Common myeloid progenitor, CD34-positive (primary cell): ENCODE measurements at regions not wholly inside any gene's neighbourhood (a gene's known extent, or its start where the extent isn't known, plus 50 kb on each side); places are given as distances from the start of the nearest gene placed in this dataset.

ENCODE experiments used
- CTCF ChIA-PET: fragments of 350-600 bp; sonication (Branson Sonifier 250); formaldehyde crosslinking; loops from one replicate; lab custom pipeline; 2021; ENCODE audit warnings: antibody characterized with exemption; lab: Charles Lee
- POLR2A ChIA-PET: fragments of 350-600 bp; sonication (Branson Sonifier 250); formaldehyde crosslinking; loops from one replicate; lab custom pipeline; 2021; ENCODE audit warnings: antibody characterized with exemption; lab: Charles Lee
- DNase-seq, 3 donors: peaks; one replicate each; pipeline versions ENCODE4 v3.0.0 to v3.0.0-alpha.2; 2013
- H3K27ac ChIP-seq, 2 experiments: 1 replicate in 1 of 2; 2 replicates in 1 of 2; pipeline ENCODE4 v1.7.0; 2013; ENCODE audit warnings: inconsistent platforms in 2 of 2, low read length in 2 of 2, mild to moderate bottlenecking in 2 of 2, low read depth in 1 of 2, moderate library complexity in 1 of 2; ENCODE audit not compliant: severe bottlenecking in 2 of 2, insufficient read depth in 1 of 2, poor library complexity in 1 of 2
- H3K27me3 ChIP-seq, 5 experiments: replicated peaks in 2 of 5; 1 replicate in 3 of 5; 2 replicates in 2 of 5; pipeline versions ENCODE4 v1.6.1 to v1.7.0; 2013; ENCODE audit warnings: low read length in 4 of 5, mild to moderate bottlenecking in 2 of 5, moderate library complexity in 2 of 5, inconsistent platforms in 1 of 5; ENCODE audit not compliant: insufficient read depth in 5 of 5, control insufficient read depth in 4 of 5
- H3K36me3 ChIP-seq, 4 experiments: 1 replicate in 2 of 4; 2 replicates in 2 of 4; pipeline versions ENCODE4 v1.6.1 to v1.7.0; 2013; ENCODE audit warnings: low read length in 3 of 4, control low read depth in 1 of 4, mild to moderate bottlenecking in 1 of 4; ENCODE audit not compliant: control insufficient read depth in 4 of 4, insufficient read depth in 4 of 4
- H3K4me1 ChIP-seq, 4 experiments: 1 replicate in 3 of 4; 2 replicates in 1 of 4; pipeline versions ENCODE4 v1.6.1 to v1.7.1; 2013; ENCODE audit warnings: low read length in 3 of 4, mild to moderate bottlenecking in 3 of 4, control low read depth in 1 of 4, inconsistent platforms in 1 of 4, moderate library complexity in 1 of 4; ENCODE audit not compliant: control insufficient read depth in 4 of 4, insufficient read depth in 4 of 4; ENCODE audit errors: control extremely low read depth in 1 of 4
- H3K4me3 ChIP-seq, 7 experiments: 1 replicate in 4 of 7; 2 replicates in 3 of 7; pipeline versions ENCODE4 v1.5.1 to v1.7.0; 2013; ENCODE audit warnings: mild to moderate bottlenecking in 7 of 7, low read length in 6 of 7, moderate library complexity in 6 of 7, inconsistent platforms in 2 of 7, low read depth in 2 of 7, control low read depth in 1 of 7; ENCODE audit not compliant: insufficient read depth in 4 of 7, control insufficient read depth in 1 of 7; ENCODE audit errors: extremely low read depth in 1 of 7
- H3K9me3 ChIP-seq, 5 experiments: 1 replicate in 4 of 5; 2 replicates in 1 of 5; pipeline versions ENCODE4 v1.6.1 to v1.7.1; 2013; ENCODE audit warnings: low read length in 4 of 5, mild to moderate bottlenecking in 2 of 5, inconsistent platforms in 1 of 5, low read depth in 1 of 5, moderate library complexity in 1 of 5; ENCODE audit not compliant: control insufficient read depth in 4 of 5, insufficient read depth in 2 of 5; ENCODE audit errors: control extremely low read depth in 1 of 5
- WGBS: methylation state at CpG from one replicate; pipeline ENCODE4 v1.1.5; 2013; ENCODE audit not compliant: insufficient coverage; 5-methylcytosine and 5-hydroxymethylcytosine counted together

DNA sequence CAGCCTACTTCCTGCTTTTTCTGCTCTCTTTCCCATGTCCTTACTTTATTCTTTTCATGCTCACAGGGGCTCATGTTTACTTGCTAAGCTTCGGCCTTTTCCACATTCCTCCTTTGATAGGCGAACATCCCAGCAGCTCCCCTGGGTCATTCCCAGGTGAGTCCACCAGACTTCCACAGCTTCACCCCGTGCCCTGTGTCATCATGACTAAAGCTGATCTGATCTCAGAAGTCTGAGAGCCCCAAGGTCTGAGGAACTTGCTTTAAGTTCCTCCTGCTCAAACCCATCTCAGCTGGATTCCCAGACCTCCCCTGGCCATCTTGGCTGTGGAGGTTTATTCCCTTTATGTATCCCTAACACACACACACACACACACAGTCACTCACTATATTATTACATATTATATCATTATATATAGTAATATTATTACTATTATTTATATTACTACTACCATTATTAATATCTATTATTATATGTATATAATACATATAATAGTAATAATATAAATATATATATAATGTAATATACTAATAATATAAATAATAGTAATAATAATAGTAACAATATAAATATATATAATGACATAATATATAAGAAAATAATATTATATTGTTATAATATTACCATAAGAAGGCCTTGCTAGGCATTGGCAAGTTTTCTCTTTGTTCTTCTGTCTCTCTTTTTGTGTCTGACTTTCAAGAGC lies 295.9 kb downstream of the PTEN start:
- no peaks in the 10 kb centered on the region for H3K27me3 ChIP-seq
- H3K36me3 ChIP-seq: no peaks in the 10 kb centered on the region
- DNase-seq: peak in 2 of 3 donors; percentile 14 to 24
- ChIA-PET POLR2A (no interaction called here), CTCF (no interaction called here)
- H3K27ac ChIP-seq: no peak overlapping the region
- no peak overlapping the region for H3K4me3 ChIP-seq
- no peaks in the 10 kb centered on the region for H3K9me3 ChIP-seq
- peaks cover 0 to 28% (median 1%) of the 10 kb centered on the region in 4 experiments for H3K4me1 ChIP-seq
- WGBS: 43% methylated on average over 2 of the region's 3 CpGs

DNA sequence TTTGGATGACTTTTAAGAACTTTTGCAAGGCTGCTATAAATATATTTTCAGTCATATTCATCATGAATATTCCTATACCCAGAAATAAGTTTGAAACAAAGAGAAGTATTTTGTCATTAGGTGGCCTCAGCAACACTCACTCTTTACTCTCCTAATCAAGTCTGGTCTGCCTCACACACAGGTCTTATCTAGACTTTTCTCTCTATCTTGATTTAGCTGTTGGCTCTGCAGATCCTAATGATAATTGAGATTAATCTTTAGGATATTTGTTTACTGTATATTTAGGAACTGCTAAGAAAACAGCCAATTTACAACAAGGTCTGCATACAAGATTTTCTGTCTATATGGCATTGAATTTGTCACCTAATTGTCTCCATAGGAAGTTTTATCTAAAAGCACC lies 297.6 kb downstream of the PTEN start:
- Histone ChIP-seq H3K27me3 (no peaks in the 10 kb centered on the region), H3K4me3 (no peak overlapping the region), H3K4me1 (peaks cover 0 to 28% (median 1%) of the 10 kb centered on the region in 4 experiments), H3K9me3 (no peaks in the 10 kb centered on the region), H3K36me3 (no peaks in the 10 kb centered on the region), H3K27ac (no peak overlapping the region)
- no peak for DNase-seq
- ChIA-PET POLR2A (no interaction called here), CTCF (interaction anchor here (1.3 kb wide), 1 partner anchor 27 kb away, joined by 3 read pairs; no protein-coding TSS in a partner anchor)

DNA sequence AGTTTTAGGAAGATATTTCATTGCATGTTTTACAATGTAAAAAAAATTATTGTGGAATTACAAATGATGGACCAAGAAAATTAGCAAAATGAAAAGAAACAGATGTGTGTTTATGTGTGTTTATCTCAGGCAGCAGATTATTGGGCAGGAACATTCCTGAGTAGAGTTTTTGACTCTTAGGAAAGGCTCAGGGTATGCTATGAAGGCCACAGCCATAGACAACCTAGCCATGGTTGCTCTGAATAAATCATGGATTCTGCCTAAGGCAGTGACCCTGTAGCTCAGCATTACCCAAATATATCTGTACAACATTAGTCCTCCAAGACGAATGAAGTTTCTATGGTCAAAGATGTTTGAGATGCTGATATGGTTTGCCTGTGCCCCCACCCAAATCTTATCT lies 298.3 kb downstream of the PTEN start:
- Histone ChIP-seq H3K9me3 (no peaks in the 10 kb centered on the region), H3K4me3 (no peak overlapping the region), H3K27ac (no peak overlapping the region), H3K4me1 (peaks cover 0 to 28% (median 1%) of the 10 kb centered on the region in 4 experiments), H3K27me3 (no peaks in the 10 kb centered on the region), H3K36me3 (no peaks in the 10 kb centered on the region)
- CTCF ChIA-PET: interaction anchor here (1.3 kb wide), 1 partner anchor 26 kb away, joined by 3 read pairs; no protein-coding TSS in a partner anchor
- no CpG with 5 or more reads among the region's 1 CpG for WGBS
- no peak for DNase-seq
- POLR2A ChIA-PET: no interaction called here

DNA sequence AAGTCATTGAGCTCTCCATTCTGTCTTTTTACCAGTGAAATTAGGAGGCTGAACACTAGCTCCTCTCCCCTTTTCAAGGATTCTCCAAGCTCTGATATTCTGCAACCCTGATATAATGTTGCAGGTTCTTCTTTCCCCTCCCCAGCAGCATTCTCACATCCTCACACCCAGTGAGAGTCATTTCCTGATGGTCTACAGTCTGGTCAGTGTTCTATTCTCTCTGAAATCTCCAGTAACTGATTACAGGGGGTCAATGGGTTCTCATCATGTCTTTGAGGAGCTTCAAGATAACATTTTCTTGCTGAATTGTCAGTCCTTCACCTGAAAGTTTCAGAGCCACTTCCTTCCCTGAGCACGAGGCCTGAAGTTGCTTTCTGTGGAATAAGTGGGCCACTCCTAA lies 299.4 kb downstream of the PTEN start:
- Histone ChIP-seq H3K9me3 (no peaks in the 10 kb centered on the region), H3K27me3 (no peaks in the 10 kb centered on the region), H3K36me3 (no peaks in the 10 kb centered on the region), H3K4me1 (peaks cover 0 to 30% (median 3%) of the 10 kb centered on the region in 4 experiments), H3K4me3 (no peak overlapping the region), H3K27ac (no peak overlapping the region)
- ChIA-PET POLR2A (no interaction called here), CTCF (interaction anchor here (1.6 kb wide), 1 partner anchor 18 kb away, joined by 4 read pairs; no protein-coding TSS in a partner anchor)
- no peak for DNase-seq
- 38% methylated on average over 1 of the region's 1 CpG for WGBS

DNA sequence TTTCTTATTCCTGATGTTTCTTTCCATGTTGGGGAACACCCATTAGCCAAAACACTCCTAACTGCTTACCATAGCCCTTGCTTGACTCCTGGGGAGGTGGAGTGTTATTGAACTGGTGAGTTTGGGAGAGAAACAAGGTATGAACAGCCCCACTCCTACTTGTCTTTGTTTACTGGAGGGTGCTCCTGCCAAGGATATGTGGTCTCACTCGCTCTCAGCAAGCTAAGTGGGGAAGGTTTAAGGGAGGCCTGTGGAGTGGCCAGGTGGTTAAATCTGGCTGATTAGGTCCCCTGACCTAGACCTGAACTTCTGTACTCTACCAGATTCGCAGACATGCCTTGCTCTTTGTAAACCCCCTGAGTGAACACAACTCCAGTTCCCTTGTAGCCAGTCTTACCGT lies 300.1 kb downstream of the PTEN start:
- 100% methylated on average over 1 of the region's 3 CpGs for WGBS
- H3K27me3 ChIP-seq: no peaks in the 10 kb centered on the region
- no peak overlapping the region for H3K27ac ChIP-seq
- H3K9me3 ChIP-seq: peaks cover 0 to 5% (median 2%) of the 10 kb centered on the region in 5 experiments
- ChIA-PET POLR2A (no interaction called here), CTCF (interaction anchor here (0.5 to 1.6 kb wide), 2 partner anchors 17 to 628 kb away, joined by 3 to 4 read pairs; no protein-coding TSS in a partner anchor)
- DNase-seq: no peak
- no peak overlapping the region for H3K4me3 ChIP-seq
- peaks cover 0 to 25% (median 3%) of the 10 kb centered on the region in 4 experiments for H3K4me1 ChIP-seq
- H3K36me3 ChIP-seq: no peaks in the 10 kb centered on the region

DNA sequence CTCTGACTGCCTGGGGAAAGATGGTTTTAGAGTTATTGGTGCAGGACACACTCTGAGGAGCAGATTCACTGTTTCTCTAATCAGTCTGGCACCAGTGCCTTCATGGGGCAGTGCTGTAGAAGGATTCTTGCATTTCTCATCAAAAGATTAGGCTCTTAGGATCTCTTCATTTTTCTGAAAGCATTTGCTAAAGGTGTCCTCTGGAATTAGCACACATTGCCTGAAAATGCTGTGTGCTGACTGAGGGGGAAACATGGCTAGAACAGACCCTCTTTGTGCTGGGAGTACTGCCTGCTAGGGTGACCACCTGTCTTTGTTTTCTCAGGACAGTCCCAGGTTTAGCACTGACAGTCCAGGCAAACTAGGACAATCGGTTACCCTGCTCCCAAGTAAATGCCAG lies 301.0 kb downstream of the PTEN start:
- POLR2A ChIA-PET: no interaction called here
- no peak overlapping the region for H3K4me3 ChIP-seq
- no peak overlapping the region for H3K27ac ChIP-seq
- DNase-seq: no peak
- CTCF ChIA-PET: no interaction called here
- no peaks in the 10 kb centered on the region for H3K36me3 ChIP-seq
- H3K4me1 ChIP-seq: peaks cover 0 to 19% (median 3%) of the 10 kb centered on the region in 4 experiments
- WGBS: 100% methylated on average over 1 of the region's 1 CpG
- H3K9me3 ChIP-seq: peaks cover 0 to 7% (median 4%) of the 10 kb centered on the region in 5 experiments
- no peaks in the 10 kb centered on the region for H3K27me3 ChIP-seq

DNA sequence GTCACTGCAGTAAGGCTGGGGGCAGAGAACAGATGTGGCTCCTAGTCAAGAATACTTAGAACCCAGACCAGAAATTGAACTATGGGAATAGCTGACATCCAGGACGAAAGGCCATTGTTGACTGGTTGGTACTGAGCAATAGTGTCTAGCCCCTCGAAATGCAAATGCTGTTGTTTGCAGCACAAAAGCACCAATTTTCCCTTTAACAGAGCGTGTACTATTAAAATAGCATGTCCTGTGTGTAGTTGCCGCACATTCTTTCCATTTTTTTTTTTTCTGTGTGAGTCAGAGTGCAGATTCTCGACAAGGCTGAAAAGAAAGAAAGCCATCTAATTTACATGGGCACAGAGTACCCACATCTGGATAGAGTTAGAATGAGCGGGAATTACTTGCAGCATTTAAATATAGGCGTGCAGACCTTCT lies 302.4 kb downstream of the PTEN start:
- ChIA-PET POLR2A (no interaction called here), CTCF (no interaction called here)
- Histone ChIP-seq H3K4me3 (no peak overlapping the region), H3K27ac (no peak overlapping the region), H3K27me3 (no peaks in the 10 kb centered on the region), H3K36me3 (no peaks in the 10 kb centered on the region), H3K9me3 (peaks cover 0 to 9% (median 5%) of the 10 kb centered on the region in 5 experiments), H3K4me1 (peaks cover 0 to 15% (median 3%) of the 10 kb centered on the region in 4 experiments)
- no peak for DNase-seq
- 100% methylated on average over 4 of the region's 7 CpGs for WGBS
